ENCODE measurements at regions not wholly inside any gene's neighbourhood (a gene's known extent, or its start where the extent isn't known, plus 50 kb on each side); places are given as distances from the start of the nearest gene placed in this dataset.

- no peak overlapping the region for H3K27ac ChIP-seq (ENCODE audit: low read depth, low read length)
- no peaks in the 10 kb centered on the region for H3K36me3 ChIP-seq (ENCODE audit: control insufficient read depth, insufficient read depth, low read length)
- peaks cover 5% of the 10 kb centered on the region for H3K4me1 ChIP-seq (ENCODE audit: control insufficient read depth, insufficient read depth, low read length)
- H3K4me3 ChIP-seq (ENCODE audit: low read depth, low read length) = no peak overlapping the region
- no peak overlapping the region for H3K9ac ChIP-seq (ENCODE audit: low read depth, low read length)
- no peaks in the 10 kb centered on the region for H3K27me3 ChIP-seq (ENCODE audit: control insufficient read depth, insufficient read depth, low read length)
- no peaks in the 10 kb centered on the region for H3K9me3 ChIP-seq (ENCODE audit: control insufficient read depth, insufficient read depth, low read length)
These were observed 277.8 kb downstream of the MN1 start for GRCh38 chr22:27523711-27524110.

GRCh38 chr22:27525711-27526110, 275.8 kb downstream of the MN1 start:
- H3K9ac ChIP-seq (ENCODE audit: low read depth, low read length) = no peak overlapping the region
- H3K4me1 ChIP-seq (ENCODE audit: control insufficient read depth, insufficient read depth, low read length) = no peaks in the 10 kb centered on the region
- no peak overlapping the region for H3K27ac ChIP-seq (ENCODE audit: low read depth, low read length)
- H3K27me3 ChIP-seq (ENCODE audit: control insufficient read depth, insufficient read depth, low read length) = no peaks in the 10 kb centered on the region
- H3K4me3 ChIP-seq (ENCODE audit: low read depth, low read length) = no peak overlapping the region
- H3K36me3 ChIP-seq (ENCODE audit: control insufficient read depth, insufficient read depth, low read length) = no peaks in the 10 kb centered on the region
- H3K9me3 ChIP-seq (ENCODE audit: control insufficient read depth, insufficient read depth, low read length) = no peaks in the 10 kb centered on the region

DNA sequence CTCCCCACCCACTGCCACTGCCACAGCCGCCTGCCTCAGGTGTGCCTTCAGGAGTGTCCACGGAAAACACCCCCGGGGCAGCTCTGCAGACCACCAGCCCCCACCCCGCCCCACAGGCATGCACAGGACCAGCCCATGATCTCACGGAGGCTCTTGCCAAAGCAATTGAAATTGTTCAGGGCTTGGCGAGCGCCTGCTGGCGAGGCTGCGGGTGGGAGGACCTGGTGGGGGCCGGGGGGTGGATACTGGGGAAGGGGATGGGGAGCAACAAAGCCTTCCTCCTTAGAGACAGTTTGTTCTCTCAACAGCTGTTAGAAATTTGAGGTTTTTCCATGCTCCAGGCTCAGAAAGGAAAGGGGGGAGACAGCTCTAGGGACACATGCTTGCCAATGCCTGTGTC, 274.7 kb downstream of the MN1 start:
- no peak overlapping the region for H3K4me3 ChIP-seq (ENCODE audit: low read depth, low read length)
- no peak overlapping the region for H3K27ac ChIP-seq (ENCODE audit: low read depth, low read length)
- no peaks in the 10 kb centered on the region for H3K4me1 ChIP-seq (ENCODE audit: control insufficient read depth, insufficient read depth, low read length)
- H3K9ac ChIP-seq (ENCODE audit: low read depth, low read length) = no peak overlapping the region
- no peaks in the 10 kb centered on the region for H3K36me3 ChIP-seq (ENCODE audit: control insufficient read depth, insufficient read depth, low read length)
- H3K27me3 ChIP-seq (ENCODE audit: control insufficient read depth, insufficient read depth, low read length) = no peaks in the 10 kb centered on the region
- H3K9me3 ChIP-seq (ENCODE audit: control insufficient read depth, insufficient read depth, low read length) = no peaks in the 10 kb centered on the region

DNA sequence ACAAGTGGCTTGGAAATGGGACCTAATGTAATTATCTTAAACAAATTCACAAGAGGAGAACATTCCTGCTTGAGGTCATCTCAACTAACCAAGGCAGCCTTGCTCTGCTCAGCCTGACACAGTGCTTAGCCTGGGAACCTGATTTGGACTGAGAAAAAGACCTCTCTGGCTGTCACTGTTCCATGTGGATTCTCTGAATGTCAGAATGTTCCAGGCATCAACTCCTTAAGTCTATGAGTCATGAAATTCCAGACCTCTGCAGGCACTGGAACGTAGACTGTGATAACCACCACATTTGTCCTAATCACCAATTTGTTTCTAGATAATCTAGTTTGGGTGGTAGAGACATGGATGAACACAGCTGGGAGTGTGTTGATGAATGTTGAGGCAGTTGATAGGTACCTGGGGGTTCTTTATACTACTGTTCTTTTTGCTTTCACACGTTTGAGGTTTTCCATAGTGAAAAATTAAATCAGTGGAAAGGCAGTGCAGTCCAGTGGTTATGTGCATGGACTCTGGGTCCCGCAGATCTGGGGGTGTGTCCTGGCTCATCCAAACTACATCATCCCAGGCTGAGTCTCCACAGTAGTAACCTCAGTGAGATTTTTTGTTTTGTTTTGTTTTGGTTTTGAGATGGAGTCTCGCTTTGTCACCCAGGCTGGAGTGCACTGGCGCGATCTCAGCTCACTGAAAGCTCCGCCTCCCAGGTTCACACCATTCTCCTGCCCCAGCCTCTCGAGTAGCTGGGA, 269.6 kb downstream of the MN1 start:
- Histone ChIP-seq H3K27me3 (ENCODE audit: control insufficient read depth, insufficient read depth, low read length) (no peaks in the 10 kb centered on the region), H3K9me3 (ENCODE audit: control insufficient read depth, insufficient read depth, low read length) (no peaks in the 10 kb centered on the region), H3K4me1 (ENCODE audit: control insufficient read depth, insufficient read depth, low read length) (no peaks in the 10 kb centered on the region), H3K4me3 (ENCODE audit: low read depth, low read length) (no peak overlapping the region), H3K36me3 (ENCODE audit: control insufficient read depth, insufficient read depth, low read length) (no peaks in the 10 kb centered on the region), H3K27ac (ENCODE audit: low read depth, low read length) (no peak overlapping the region), H3K9ac (ENCODE audit: low read depth, low read length) (no peak overlapping the region)

DNA sequence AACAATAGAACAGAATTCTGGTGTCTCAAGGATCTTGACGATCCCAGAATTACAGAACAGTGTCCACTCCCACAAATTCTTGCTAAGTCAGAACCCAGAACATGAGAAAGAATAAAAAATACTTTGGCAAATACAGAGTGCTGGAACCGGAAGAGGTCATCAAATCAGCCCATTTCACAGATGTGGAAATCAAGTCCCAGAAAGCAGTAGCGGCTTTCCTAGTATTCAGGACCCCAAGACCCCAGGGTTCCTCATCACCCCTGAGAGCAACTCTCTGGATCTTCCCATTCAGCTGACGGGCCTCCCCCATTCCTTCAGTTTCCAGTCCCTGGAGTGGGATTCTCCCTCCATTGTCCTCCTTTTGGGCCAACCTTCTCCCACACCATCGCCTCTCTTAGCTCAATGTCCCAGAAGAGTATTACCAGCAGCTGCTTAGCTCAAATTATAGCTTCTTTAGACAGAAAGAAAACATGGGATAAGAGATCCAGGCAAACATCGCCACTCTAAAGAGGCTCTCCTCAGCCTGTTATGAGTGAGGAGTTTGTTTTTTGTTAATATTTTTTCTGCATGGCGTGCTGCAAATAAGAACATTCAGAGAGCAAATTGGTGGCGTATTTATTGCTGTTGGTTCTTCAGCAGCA, 268.3 kb downstream of the MN1 start:
- Histone ChIP-seq H3K4me1 (ENCODE audit: control insufficient read depth, insufficient read depth, low read length) (peaks cover 6% of the 10 kb centered on the region; the same call in 1 of the 2 replicates), H3K36me3 (ENCODE audit: control insufficient read depth, insufficient read depth, low read length) (no peaks in the 10 kb centered on the region), H3K9me3 (ENCODE audit: control insufficient read depth, insufficient read depth, low read length) (no peaks in the 10 kb centered on the region), H3K27me3 (ENCODE audit: control insufficient read depth, insufficient read depth, low read length) (no peaks in the 10 kb centered on the region), H3K27ac (ENCODE audit: low read depth, low read length) (no peak overlapping the region), H3K4me3 (ENCODE audit: low read depth, low read length) (no peak overlapping the region), H3K9ac (ENCODE audit: low read depth, low read length) (no peak overlapping the region)

DNA sequence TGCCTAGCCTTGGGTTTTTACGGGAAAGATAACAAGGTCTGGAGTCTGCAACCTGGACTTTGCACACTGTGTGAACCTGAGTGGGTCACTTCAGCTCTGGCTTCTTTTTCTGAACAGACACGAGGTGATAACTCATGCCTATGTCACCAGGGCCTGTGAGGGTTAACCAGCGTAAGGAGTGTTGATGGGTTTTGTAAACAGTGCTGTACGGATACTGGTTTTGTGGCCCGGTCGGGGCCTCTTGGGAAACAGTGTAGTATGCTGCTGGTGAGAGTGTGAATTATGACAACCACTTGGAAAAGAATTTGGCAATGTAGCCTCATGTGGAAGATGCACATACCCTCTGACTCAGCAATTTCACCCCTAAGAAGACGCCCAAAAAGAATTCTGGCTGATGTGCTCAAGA, 266.8 kb downstream of the MN1 start:
- Histone ChIP-seq H3K27me3 (ENCODE audit: control insufficient read depth, insufficient read depth, low read length) (no peaks in the 10 kb centered on the region), H3K4me1 (ENCODE audit: control insufficient read depth, insufficient read depth, low read length) (peaks cover 6% of the 10 kb centered on the region; the same call in 1 of the 2 replicates), H3K4me3 (ENCODE audit: low read depth, low read length) (no peak overlapping the region), H3K27ac (ENCODE audit: low read depth, low read length) (no peak overlapping the region), H3K9ac (ENCODE audit: low read depth, low read length) (no peak overlapping the region), H3K36me3 (ENCODE audit: control insufficient read depth, insufficient read depth, low read length) (no peaks in the 10 kb centered on the region), H3K9me3 (ENCODE audit: control insufficient read depth, insufficient read depth, low read length) (no peaks in the 10 kb centered on the region)

DNA sequence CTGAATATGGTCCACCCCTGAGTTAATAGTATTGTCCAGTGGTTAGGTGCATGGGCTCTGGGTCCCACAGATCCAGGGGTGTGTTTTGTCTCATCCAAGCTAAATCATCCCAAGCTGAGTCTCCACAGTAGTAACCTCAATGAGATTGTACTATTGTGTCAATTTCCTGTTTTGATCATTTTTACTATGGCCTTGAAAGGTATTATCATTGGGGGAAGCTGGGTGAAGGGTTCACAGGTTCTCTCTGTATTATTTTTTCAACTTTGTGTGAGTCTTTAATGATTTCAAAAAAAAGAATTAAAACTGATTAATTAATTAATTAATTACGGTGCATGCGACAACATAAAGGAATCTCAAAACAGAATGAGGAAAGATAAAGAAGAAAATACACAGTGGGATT, 266.1 kb downstream of the MN1 start:
- Histone ChIP-seq H3K27me3 (ENCODE audit: control insufficient read depth, insufficient read depth, low read length) (no peaks in the 10 kb centered on the region), H3K9ac (ENCODE audit: low read depth, low read length) (no peak overlapping the region), H3K36me3 (ENCODE audit: control insufficient read depth, insufficient read depth, low read length) (no peaks in the 10 kb centered on the region), H3K27ac (ENCODE audit: low read depth, low read length) (no peak overlapping the region), H3K9me3 (ENCODE audit: control insufficient read depth, insufficient read depth, low read length) (no peaks in the 10 kb centered on the region), H3K4me3 (ENCODE audit: low read depth, low read length) (no peak overlapping the region), H3K4me1 (ENCODE audit: control insufficient read depth, insufficient read depth, low read length) (peaks cover 6% of the 10 kb centered on the region; the same call in 1 of the 2 replicates)

DNA sequence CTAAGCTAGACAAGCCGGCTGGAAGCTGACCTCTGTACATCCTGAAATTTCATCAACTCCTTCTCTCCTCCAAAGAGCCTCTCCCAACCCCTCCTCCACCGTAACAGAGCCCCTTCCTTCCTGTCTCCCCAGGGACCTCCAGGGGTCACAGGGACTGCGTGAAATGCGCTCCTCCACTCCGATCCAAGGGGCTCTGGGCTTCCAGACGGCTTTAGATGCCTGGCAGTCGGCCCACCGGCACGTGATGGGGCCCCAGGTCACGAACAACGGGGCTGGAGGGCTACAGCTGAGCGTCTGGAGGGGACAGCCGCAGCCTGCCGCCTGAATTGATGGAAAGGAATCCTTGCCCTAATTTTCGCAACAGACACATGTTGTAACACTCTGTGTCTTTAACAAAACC, 264.1 kb downstream of the MN1 start:
- Histone ChIP-seq H3K9me3 (ENCODE audit: control insufficient read depth, insufficient read depth, low read length) (no peaks in the 10 kb centered on the region), H3K4me3 (ENCODE audit: low read depth, low read length) (no peak overlapping the region), H3K36me3 (ENCODE audit: control insufficient read depth, insufficient read depth, low read length) (no peaks in the 10 kb centered on the region), H3K4me1 (ENCODE audit: control insufficient read depth, insufficient read depth, low read length) (peaks cover 19% of the 10 kb centered on the region), H3K9ac (ENCODE audit: low read depth, low read length) (no peak overlapping the region), H3K27ac (ENCODE audit: low read depth, low read length) (no peak overlapping the region), H3K27me3 (ENCODE audit: control insufficient read depth, insufficient read depth, low read length) (no peaks in the 10 kb centered on the region)

- H3K9me3 ChIP-seq (ENCODE audit: control insufficient read depth, insufficient read depth, low read length) = no peaks in the 10 kb centered on the region
- peaks cover 19% of the 10 kb centered on the region for H3K4me1 ChIP-seq (ENCODE audit: control insufficient read depth, insufficient read depth, low read length)
- no peaks in the 10 kb centered on the region for H3K36me3 ChIP-seq (ENCODE audit: control insufficient read depth, insufficient read depth, low read length)
- no peaks in the 10 kb centered on the region for H3K27me3 ChIP-seq (ENCODE audit: control insufficient read depth, insufficient read depth, low read length)
- no peak overlapping the region for H3K27ac ChIP-seq (ENCODE audit: low read depth, low read length)
- no peak overlapping the region for H3K9ac ChIP-seq (ENCODE audit: low read depth, low read length)
- no peak overlapping the region for H3K4me3 ChIP-seq (ENCODE audit: low read depth, low read length)
These were observed 262.9 kb downstream of the MN1 start for GRCh38 chr22:27538666-27539065.

- Histone ChIP-seq H3K36me3 (ENCODE audit: control insufficient read depth, insufficient read depth, low read length) (no peaks in the 10 kb centered on the region), H3K4me3 (ENCODE audit: low read depth, low read length) (no peak overlapping the region), H3K27ac (ENCODE audit: low read depth, low read length) (no peak overlapping the region), H3K27me3 (ENCODE audit: control insufficient read depth, insufficient read depth, low read length) (no peaks in the 10 kb centered on the region), H3K4me1 (ENCODE audit: control insufficient read depth, insufficient read depth, low read length) (peaks cover 19% of the 10 kb centered on the region), H3K9me3 (ENCODE audit: control insufficient read depth, insufficient read depth, low read length) (no peaks in the 10 kb centered on the region), H3K9ac (ENCODE audit: low read depth, low read length) (no peak overlapping the region)
These were observed 261.3 kb downstream of the MN1 start for GRCh38 chr22:27540247-27540646.

GRCh38 chr22:27540656-27541396, 260.7 kb downstream of the MN1 start:
- H3K27ac ChIP-seq (ENCODE audit: low read depth, low read length) = no peak overlapping the region
- no peak overlapping the region for H3K4me3 ChIP-seq (ENCODE audit: low read depth, low read length)
- peaks cover 19% of the 10 kb centered on the region for H3K4me1 ChIP-seq (ENCODE audit: control insufficient read depth, insufficient read depth, low read length)
- no peaks in the 10 kb centered on the region for H3K27me3 ChIP-seq (ENCODE audit: control insufficient read depth, insufficient read depth, low read length)
- H3K36me3 ChIP-seq (ENCODE audit: control insufficient read depth, insufficient read depth, low read length) = no peaks in the 10 kb centered on the region
- H3K9ac ChIP-seq (ENCODE audit: low read depth, low read length) = no peak overlapping the region
- no peaks in the 10 kb centered on the region for H3K9me3 ChIP-seq (ENCODE audit: control insufficient read depth, insufficient read depth, low read length)

Measured in HUES48 (cell line).